GM12878 (cell line): ENCODE measurements at regions not wholly inside any gene's neighbourhood (a gene's known extent, or its start where the extent isn't known, plus 50 kb on each side); places are given as distances from the start of the nearest gene placed in this dataset.
"Not testable (repeated sequence)": the region's sequence is repeated elsewhere in the genome, so short reads cannot be mapped to it uniquely, and the experiment has no call there.

Source experiments
- ATAC-seq: fragments of 200-7000 bp; cut with Tn5 transposase; 3 replicates; pipeline ENCODE4 v1.9.1; 2020; ENCODE audit warnings: mild to moderate bottlenecking, moderate library complexity
- BruUV-seq: library from RNA; stranded (reverse); fragments of 400-500 nt; replicated peaks from 2 replicates; lab custom pipeline; 2021; lab: Mats Ljungman, UMichigan
- CTCF ChIA-PET: fragments of 300-600 bp; sonication (Branson Sonifier 250); formaldehyde crosslinking; extraction: SDS; loops from one replicate; lab custom pipeline; 2021; ENCODE audit warnings: inconsistent platforms; lab: Yijun Ruan, JAX
- POLR2A ChIA-PET: fragments of 350-600 bp; formaldehyde crosslinking; extraction: SDS; loops from one replicate; lab custom pipeline; 2021; ENCODE audit warnings: inconsistent platforms; lab: Charles Lee
- RAD21 ChIA-PET: fragments of 300-600 bp; sonication (Branson Sonifier 250); formaldehyde crosslinking; loops from one replicate; lab custom pipeline; 2023; ENCODE audit warnings: antibody characterized with exemption; ENCODE audit not compliant: unreplicated experiment; lab: Charles Lee
- SMC1A ChIA-PET: fragments of 300-600 bp; sonication (Branson Sonifier 250); formaldehyde crosslinking; loops from one replicate; lab custom pipeline; 2023; ENCODE audit not compliant: unreplicated experiment, uncharacterized antibody; lab: Charles Lee
- DNase-seq: peaks from one replicate; pipeline ENCODE4 v3.0.0-alpha.2; 2011; ENCODE audit warnings: low read depth, low spot score
- FAIRE-seq: peaks from 3 replicates; lab custom pipeline; 2011; peaks lifted over from hg19 to GRCh38; lab: Jason Lieb, UNC
- H2AFZ ChIP-seq: 2 replicates; pipeline ENCODE4 v1.6.0; 2011; ENCODE audit warnings: low read depth, low read length, control low read depth; ENCODE audit not compliant: control insufficient read depth
- H3K27ac ChIP-seq: 2 replicates; pipeline ENCODE4 v1.5.1; 2011; ENCODE audit warnings: control low read depth; ENCODE audit not compliant: control insufficient read depth, insufficient read depth
- H3K27me3 ChIP-seq, 2 experiments: replicated peaks in 1 of 2; 2 replicates each; pipeline versions ENCODE4 v1.6.0 to v1.6.1; 2011; ENCODE audit warnings: low read length in 1 of 2; ENCODE audit not compliant: control insufficient read depth in 2 of 2, insufficient read depth in 2 of 2
- H3K36me3 ChIP-seq, 2 experiments: 2 replicates each; pipeline ENCODE4 v1.5.1; 2011; ENCODE audit warnings: low read length in 1 of 2; ENCODE audit not compliant: control insufficient read depth in 2 of 2, insufficient read depth in 2 of 2
- H3K4me1 ChIP-seq: 2 replicates; pipeline ENCODE4 v1.6.1; 2011; ENCODE audit warnings: mild to moderate bottlenecking, low read length, moderate library complexity, mixed read lengths; ENCODE audit not compliant: control insufficient read depth, insufficient read depth
- H3K4me2 ChIP-seq: 2 replicates; pipeline ENCODE4 v1.6.0; 2011; ENCODE audit warnings: control low read depth; ENCODE audit not compliant: control insufficient read depth, insufficient read depth
- H3K4me3 ChIP-seq: fragments of 200-600 bp; sonication (generic); 2 replicates; pipeline ENCODE4 v1.5.1; 2016
- H3K79me2 ChIP-seq: 2 replicates; pipeline ENCODE4 v1.6.0; 2011; ENCODE audit warnings: low read length; ENCODE audit not compliant: control insufficient read depth, insufficient read depth
- H3K9ac ChIP-seq: 2 replicates; pipeline ENCODE4 v1.8.0; 2011; ENCODE audit warnings: low read length, control low read depth, mixed read lengths; ENCODE audit not compliant: control insufficient read depth, insufficient read depth
- H3K9me3 ChIP-seq: replicated peaks from 3 replicates; pipeline ENCODE4 v1.5.1; 2011; ENCODE audit warnings: mild to moderate bottlenecking, low read length; ENCODE audit not compliant: control insufficient read depth, insufficient read depth
- H4K20me1 ChIP-seq: 2 replicates; pipeline ENCODE4 v1.6.0; 2011; ENCODE audit not compliant: control insufficient read depth, insufficient read depth
- BHLHE40 ChIP-seq, 2 experiments: fragments of 450-650 bp in 1 of 2; IDR thresholded peaks; 2 replicates each; pipeline ENCODE4 v1.6.1; 2011 to 2017; ENCODE audit warnings: low read depth in 2 of 2, borderline replicate concordance in 1 of 2, improper control_type of control experiment in 1 of 2, low read length in 1 of 2, mild to moderate bottlenecking in 1 of 2
- CEBPB ChIP-seq, 2 experiments: fragments of 150-350 bp in 1 of 2; IDR thresholded peaks; 2 replicates each; pipeline ENCODE4 v1.6.1; 2012 to 2014; ENCODE audit warnings: low read depth in 2 of 2, low read length in 2 of 2, borderline replicate concordance in 1 of 2, inconsistent platforms in 1 of 2
- CHD2 ChIP-seq: IDR thresholded peaks from 2 replicates; pipeline ENCODE4 v1.6.1; 2011; ENCODE audit warnings: low read depth, low read length, improper control_type of control experiment, borderline replicate concordance
- EED ChIP-seq: sonication (generic); IDR thresholded peaks from 2 replicates; pipeline ENCODE4 v1.6.1; 2016; ENCODE audit warnings: antibody characterized with exemption, low read depth
- IKZF1 ChIP-seq: fragments of 450-650 bp; conservative IDR thresholded peaks from 2 replicates; pipeline ENCODE4 v1.6.1; 2017; ENCODE audit warnings: antibody characterized with exemption, mild to moderate bottlenecking
- IKZF2 ChIP-seq, 2 experiments: fragments of 450-650 bp; IDR thresholded peaks; 2 replicates each; pipeline ENCODE4 v1.6.1; 2017; ENCODE audit warnings: mild to moderate bottlenecking in 2 of 2, moderate library complexity in 2 of 2
- MAX ChIP-seq: IDR thresholded peaks from 2 replicates; pipeline ENCODE4 v1.6.1; 2012; ENCODE audit warnings: low read depth, low read length, improper control_type of control experiment
- NBN ChIP-seq: fragments of 450-650 bp; IDR thresholded peaks from 2 replicates; pipeline ENCODE4 v1.6.1; 2016
- NFXL1 ChIP-seq: fragments of 450-650 bp; IDR thresholded peaks from 2 replicates; pipeline ENCODE4 v1.6.1; 2017; ENCODE audit warnings: antibody characterized with exemption, mild to moderate bottlenecking, borderline replicate concordance
- PKNOX1 ChIP-seq: fragments of 450-650 bp; IDR thresholded peaks from 2 replicates; pipeline ENCODE4 v1.6.1; 2016; ENCODE audit warnings: mild to moderate bottlenecking
- PML ChIP-seq: IDR thresholded peaks from 2 replicates; pipeline ENCODE4 v1.6.1; 2012; ENCODE audit warnings: low read length, inconsistent platforms
- POLR2AphosphoS2 ChIP-seq: IDR thresholded peaks from 2 replicates; pipeline ENCODE4 v1.6.1; 2011; ENCODE audit warnings: low read depth, mild to moderate bottlenecking, low read length, improper control_type of control experiment, moderate library complexity
- SMC3 ChIP-seq: IDR thresholded peaks from 2 replicates; pipeline ENCODE4 v1.6.1; 2011; ENCODE audit warnings: low read length, improper control_type of control experiment, borderline replicate concordance
- STAT3 ChIP-seq: IDR thresholded peaks from 2 replicates; pipeline ENCODE4 v1.6.1; 2011; ENCODE audit warnings: low read depth, low read length, improper control_type of control experiment
- TBL1XR1 ChIP-seq: IDR thresholded peaks from 2 replicates; pipeline ENCODE4 v1.6.1; 2012; ENCODE audit warnings: low read depth, low read length, improper control_type of control experiment
- YBX1 ChIP-seq: fragments of 450-650 bp; IDR thresholded peaks from 2 replicates; pipeline ENCODE4 v1.6.1; 2016; ENCODE audit warnings: antibody characterized with exemption
- ZNF384 ChIP-seq: IDR thresholded peaks from 2 replicates; pipeline ENCODE4 v1.6.1; 2012; ENCODE audit warnings: low read depth, mild to moderate bottlenecking, low read length, improper control_type of control experiment, borderline replicate concordance
- ZSCAN29 ChIP-seq: fragments of 450-650 bp; IDR thresholded peaks from 2 replicates; pipeline ENCODE4 v1.6.1; 2017; ENCODE audit warnings: mild to moderate bottlenecking, moderate library complexity
- WGBS: methylation state at CpG from one replicate; pipeline ENCODE4 v1.1.6; 2016; ENCODE audit warnings: low lambda C conversion rate; ENCODE audit not compliant: insufficient replicate concordance, insufficient coverage; ENCODE audit errors: missing lambda C conversion rate; 5-methylcytosine and 5-hydroxymethylcytosine counted together
- in situ Hi-C: fragments of 300-500 bp; cut with MboI; formaldehyde crosslinking; loops from 9 replicates; pipeline ENCODE4 v1.14.3; 2018; ENCODE audit warnings: mixed read lengths
- intact Hi-C: fragments of 100-400 bp; cut with micrococcal nuclease; formaldehyde crosslinking; loops from one replicate; pipeline ENCODE4 v1.14.2; 2022; ENCODE audit not compliant: unreplicated experiment

GRCh38 chrX:35221391-35221790 is 278.8 kb downstream of the FAM47B start:
- SMC1A ChIA-PET, RAD21 ChIA-PET, FAIRE-seq, BruUV-seq, intact Hi-C loops, POLR2A ChIA-PET, DNase-seq, H3K27me3 ChIP-seq, ATAC-seq, H3K79me2 ChIP-seq, in situ Hi-C loops, H3K4me2 ChIP-seq, H3K4me3 ChIP-seq, H3K9me3 ChIP-seq, H3K36me3 ChIP-seq, H2AFZ ChIP-seq, H3K4me1 ChIP-seq, CTCF ChIA-PET, H4K20me1 ChIP-seq, H3K27ac ChIP-seq, H3K9ac ChIP-seq: not testable (repeated sequence)
- 71% methylated on average over 26 of the region's 26 CpGs for WGBS

- in situ Hi-C loops, result no loop called here
- no peaks in the 10 kb centered on the region for H3K27me3 ChIP-seq
- no peaks in the 10 kb centered on the region for H3K79me2 ChIP-seq
- H3K36me3 ChIP-seq, result no peaks in the 10 kb centered on the region
- no peak overlapping the region for H3K27ac ChIP-seq
- FAIRE-seq (no peak), DNase-seq (no peak), ATAC-seq (no peak)
- ChIA-PET POLR2A (no interaction called here), SMC1A (no interaction called here), CTCF (no interaction called here), RAD21 (no interaction called here)
- no peak overlapping the region for H3K4me3 ChIP-seq
- no peaks in the 10 kb centered on the region for H3K9me3 ChIP-seq
- no peak overlapping the region for H3K9ac ChIP-seq
- intact Hi-C loops, result no loop called here
- 0% methylated on average over 3 of the region's 3 CpGs for whole genome bisulfite sequencing
- H4K20me1 ChIP-seq, result no peaks in the 10 kb centered on the region
- H3K4me2 ChIP-seq, result no peak overlapping the region
- H3K4me1 ChIP-seq, result no peaks in the 10 kb centered on the region
- H2AFZ ChIP-seq, result no peak overlapping the region
- BruUV-seq, result no TSS peak
- TF ChIP-seq NFXL1 (no peak), PKNOX1 (no peak), EED (no peak), TBL1XR1 (no peak), ZSCAN29 (no peak), YBX1 (no peak), ZNF384 (no peak), MAX (no peak), IKZF1 (no peak), NBN (no peak), SMC3 (no peak), CHD2 (no peak), PML (no peak), STAT3 (no peak), CEBPB (IDR thresholded peaks at IDR 0.05; ENCODE audit: borderline replicate concordance in 1 of 2, low read depth in 2 of 2, low read length in 2 of 2) (no peak), IKZF2 (IDR thresholded peaks at IDR 0.05) (no peak), POLR2AphosphoS2 (no peak), BHLHE40 (IDR thresholded peaks at IDR 0.05; ENCODE audit: borderline replicate concordance in 1 of 2, low read depth in 2 of 2, low read length in 1 of 2) (no peak)
Observed at GRCh38 chrX:35244088-35244741, 301.6 kb downstream of the FAM47B start.
